Activated CD8-positive, alpha-beta memory T cell treated with anti-CD3 and anti-CD28 coated beads for 24 hours (primary cell): ENCODE measurements at regions not wholly inside any gene's neighbourhood (a gene's known extent, or its start where the extent isn't known, plus 50 kb on each side); places are given as distances from the start of the nearest gene placed in this dataset.

ENCODE experiments used
- DNase-seq: peaks from one replicate; pipeline ENCODE4 v3.0.0-alpha.2; 2020

- no peak for DNase-seq
Observed at GRCh38 chr4:18081708-18082107, 60.2 kb upstream of the LCORL start.

DNA sequence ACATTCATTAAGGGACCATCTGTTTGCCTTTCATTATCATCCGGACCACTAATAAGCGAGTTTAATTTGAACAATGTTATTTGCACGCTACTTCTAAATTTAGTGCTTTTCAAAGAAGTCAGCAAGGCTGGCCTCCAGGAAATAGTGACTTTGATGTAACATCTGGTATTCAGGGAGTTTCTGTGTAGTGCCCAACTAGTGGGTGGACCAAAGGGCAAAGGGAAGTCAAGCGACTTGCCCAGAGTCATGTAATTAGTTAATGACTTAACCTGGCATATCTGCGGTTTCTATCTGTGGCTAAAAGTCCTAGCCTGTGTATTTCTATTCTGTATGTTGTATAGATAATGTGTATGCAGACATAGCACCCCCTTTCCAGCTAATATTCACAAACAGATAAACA lies 56.3 kb upstream of the LCORL start:
- no peak for DNase-seq

- peak; percentile 58 for DNase-seq
Observed at GRCh38 chr4:18075823-18076433, 54.4 kb upstream of the LCORL start.

DNA sequence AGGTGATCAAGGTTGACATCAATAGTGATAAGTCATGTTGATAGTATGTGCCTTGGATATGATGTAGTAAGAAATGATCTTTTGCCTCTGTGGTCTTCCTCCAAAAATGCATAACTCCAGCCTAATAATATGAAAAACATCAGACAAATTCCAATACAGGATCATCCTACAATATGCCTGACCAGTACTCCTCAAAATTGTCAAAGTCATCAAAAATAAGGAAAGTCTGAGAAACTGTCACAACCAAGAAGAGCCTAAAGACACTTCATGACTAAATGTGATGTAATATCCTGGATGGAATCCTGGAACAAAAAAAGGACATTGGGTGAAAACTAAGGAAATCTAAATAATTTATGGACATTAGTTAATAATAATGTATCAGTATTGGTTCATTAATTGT lies 50.3 kb upstream of the LCORL start:
- no peak for DNase-seq
